ENCODE measurements at regions not wholly inside any gene's neighbourhood (a gene's known extent, or its start where the extent isn't known, plus 50 kb on each side); places are given as distances from the start of the nearest gene placed in this dataset.

DNA sequence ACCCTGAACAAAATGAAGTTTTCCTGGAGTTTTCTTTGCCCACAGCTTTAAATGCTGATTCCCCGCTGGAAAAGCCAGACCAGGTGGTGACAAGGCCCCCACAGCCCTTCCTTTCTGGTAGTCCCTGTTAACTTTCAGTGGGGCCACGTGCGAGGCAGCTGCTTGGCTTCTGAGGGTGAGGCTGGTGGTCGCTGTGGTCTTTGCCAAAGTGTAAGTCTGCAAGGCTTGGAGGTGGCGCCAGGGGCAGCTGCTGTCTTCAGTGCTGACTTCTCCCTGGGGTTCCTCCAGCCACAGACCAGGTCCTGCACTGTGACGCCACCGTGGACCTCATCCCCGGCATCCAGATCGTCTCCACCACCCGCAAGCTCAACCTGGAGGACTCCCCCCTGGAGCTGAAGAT lies 54.1 kb upstream of the TAMM41 start:
- TF ChIP-seq, protein P1, sequence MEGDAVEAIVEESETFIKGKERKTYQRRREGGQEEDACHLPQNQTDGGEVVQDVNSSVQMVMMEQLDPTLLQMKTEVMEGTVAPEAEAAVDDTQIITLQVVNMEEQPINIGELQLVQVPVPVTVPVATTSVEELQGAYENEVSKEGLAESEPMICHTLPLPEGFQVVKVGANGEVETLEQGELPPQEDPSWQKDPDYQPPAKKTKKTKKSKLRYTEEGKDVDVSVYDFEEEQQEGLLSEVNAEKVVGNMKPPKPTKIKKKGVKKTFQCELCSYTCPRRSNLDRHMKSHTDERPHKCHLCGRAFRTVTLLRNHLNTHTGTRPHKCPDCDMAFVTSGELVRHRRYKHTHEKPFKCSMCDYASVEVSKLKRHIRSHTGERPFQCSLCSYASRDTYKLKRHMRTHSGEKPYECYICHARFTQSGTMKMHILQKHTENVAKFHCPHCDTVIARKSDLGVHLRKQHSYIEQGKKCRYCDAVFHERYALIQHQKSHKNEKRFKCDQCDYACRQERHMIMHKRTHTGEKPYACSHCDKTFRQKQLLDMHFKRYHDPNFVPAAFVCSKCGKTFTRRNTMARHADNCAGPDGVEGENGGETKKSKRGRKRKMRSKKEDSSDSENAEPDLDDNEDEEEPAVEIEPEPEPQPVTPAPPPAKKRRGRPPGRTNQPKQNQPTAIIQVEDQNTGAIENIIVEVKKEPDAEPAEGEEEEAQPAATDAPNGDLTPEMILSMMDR (IDR thresholded peaks at IDR 0.05): no peak
- no peak for TF ChIP-seq POLR2A (IDR thresholded peaks at IDR 0.05)
